Stimulated activated naive CD8-positive, alpha-beta T cell treated with anti-CD3 and anti-CD28 coated beads, Interleukin-15, Interleukin-2, amounts not matched to agents 100 U/mL and 50 U/mL, for 24 hours (primary cell): ENCODE measurements at regions not wholly inside any gene's neighbourhood (a gene's known extent, or its start where the extent isn't known, plus 50 kb on each side); places are given as distances from the start of the nearest gene placed in this dataset.
"Not testable (repeated sequence)": the region's sequence is repeated elsewhere in the genome, so short reads cannot be mapped to it uniquely, and the experiment has no call there.

ENCODE experiments used
- ATAC-seq: fragments of 150-1000 bp; cut with Tn5 transposase; one replicate; pipeline ENCODE4 v1.10.0; 2021
- DNase-seq: peaks from one replicate; pipeline ENCODE4 v3.0.0; 2021

DNA sequence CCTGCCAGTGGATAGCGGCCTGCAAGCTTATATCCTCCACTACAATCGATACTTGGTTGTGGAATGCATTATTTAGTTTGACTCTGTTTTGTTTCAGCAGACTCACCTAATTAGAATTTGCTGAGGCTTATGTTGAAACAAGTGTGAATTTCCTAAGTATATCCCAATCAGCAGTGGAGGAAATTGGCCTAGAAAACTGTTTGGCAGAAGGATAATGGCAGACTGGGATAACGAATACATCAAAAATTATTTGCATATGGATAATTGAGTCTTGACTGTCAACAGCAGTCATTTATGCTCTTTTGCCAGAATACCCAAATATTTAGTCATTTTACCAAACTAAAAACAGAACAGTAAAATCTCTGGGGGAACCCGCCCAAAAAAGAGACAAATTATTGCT, 261.0 kb downstream of the DOK5 start:
- no peak for DNase-seq

GRCh38 chr20:54733687-54734086, 258.3 kb downstream of the DOK5 start:
- DNase-seq: no peak
- no peak for ATAC-seq

More for the DNA sequence above, 261.0 kb downstream of the DOK5 start:
- ATAC-seq: no peak

DNA sequence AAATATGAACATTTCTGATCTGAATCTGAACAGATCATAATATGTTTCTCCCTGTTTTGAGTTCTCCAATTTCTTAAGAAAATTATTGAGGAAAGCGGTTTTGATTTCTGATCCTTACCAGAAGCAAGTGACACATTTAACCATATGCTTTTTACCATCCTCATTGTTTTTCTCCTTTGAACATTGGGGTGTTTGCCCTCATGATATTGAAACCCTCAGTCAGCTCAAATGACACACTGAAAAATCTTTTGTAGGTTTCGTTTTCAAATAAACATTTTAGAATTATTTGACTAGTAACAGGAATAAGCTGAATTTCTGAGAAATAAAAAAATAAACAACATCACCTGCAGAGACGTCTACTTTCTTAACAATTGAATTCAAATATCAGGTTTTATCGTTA, 252.1 kb downstream of the DOK5 start:
- no peak for ATAC-seq
- no peak for DNase-seq

DNA sequence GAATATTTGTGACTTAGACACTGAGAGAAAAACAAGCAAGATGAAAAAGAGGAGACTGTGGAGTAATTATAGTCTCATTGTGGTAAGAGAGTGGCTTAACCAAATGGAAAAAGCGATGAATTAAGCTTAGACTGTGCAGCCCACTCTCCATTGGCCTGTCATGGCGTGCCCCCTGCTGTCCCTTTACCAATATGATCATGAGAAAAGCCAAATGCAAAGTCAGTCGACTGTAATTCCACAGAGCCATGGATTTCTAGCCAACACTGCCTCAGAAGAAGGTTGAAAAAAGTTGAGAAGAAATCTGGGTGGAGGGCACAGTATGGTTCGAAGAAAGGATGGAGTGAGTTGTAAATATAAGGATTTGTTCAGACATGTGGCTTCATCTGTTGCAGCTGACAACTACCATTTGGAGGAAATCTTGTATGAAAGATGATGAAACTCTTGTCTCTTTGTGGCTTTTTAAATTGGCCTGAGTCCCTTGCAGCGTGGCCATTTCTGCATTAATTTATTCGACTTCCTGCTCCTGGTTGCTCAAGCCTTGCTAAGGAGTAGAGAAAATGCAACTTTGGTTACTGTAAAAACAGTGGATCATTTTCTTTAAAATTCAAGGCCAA, 251.4 kb downstream of the DOK5 start:
- ATAC-seq (no peak), DNase-seq (no peak)

DNA sequence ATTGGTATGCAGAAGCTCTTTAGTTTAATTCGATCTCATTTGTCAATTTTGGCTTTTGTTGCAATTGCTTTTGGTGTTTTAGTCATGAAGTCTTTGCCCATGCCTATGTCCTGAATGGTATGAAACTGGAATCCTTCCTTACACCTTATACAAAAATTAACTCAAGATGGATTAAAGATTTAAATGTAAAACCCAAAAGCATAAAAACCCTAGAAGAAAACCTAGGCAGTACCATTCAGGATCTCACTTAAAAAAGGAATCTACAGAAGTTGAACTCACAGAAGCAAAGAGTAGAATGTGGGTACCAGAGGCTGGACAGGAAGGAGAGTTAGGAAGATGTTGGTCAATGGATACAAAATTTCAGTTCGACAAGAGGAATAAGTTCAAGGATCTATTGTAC, 249.9 kb downstream of the DOK5 start:
- DNase-seq, ATAC-seq: not testable (repeated sequence)

- ATAC-seq (no peak), DNase-seq (no peak)
Observed at GRCh38 chr20:54723723-54724122, 248.3 kb downstream of the DOK5 start.

DNA sequence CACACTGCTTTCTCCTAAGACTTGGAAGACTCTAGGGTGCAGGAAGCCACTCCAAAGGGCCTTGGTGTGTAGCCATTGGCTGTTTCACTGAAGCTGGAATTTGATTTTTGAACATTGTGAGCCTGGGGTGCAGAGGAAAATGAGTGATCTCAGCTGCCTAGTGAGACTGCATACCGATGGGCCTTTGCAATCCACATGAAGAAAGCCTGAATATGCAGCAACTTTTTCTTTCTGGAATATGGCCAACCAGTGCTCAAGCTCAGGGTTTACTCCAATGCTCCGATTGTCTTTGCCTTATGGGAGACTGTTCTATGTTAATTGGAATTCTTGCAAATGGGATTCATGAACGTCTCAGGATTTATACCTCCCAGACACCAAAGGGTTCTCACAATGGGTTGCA, 242.6 kb downstream of the DOK5 start:
- ATAC-seq: no peak
- no peak for DNase-seq

DNA sequence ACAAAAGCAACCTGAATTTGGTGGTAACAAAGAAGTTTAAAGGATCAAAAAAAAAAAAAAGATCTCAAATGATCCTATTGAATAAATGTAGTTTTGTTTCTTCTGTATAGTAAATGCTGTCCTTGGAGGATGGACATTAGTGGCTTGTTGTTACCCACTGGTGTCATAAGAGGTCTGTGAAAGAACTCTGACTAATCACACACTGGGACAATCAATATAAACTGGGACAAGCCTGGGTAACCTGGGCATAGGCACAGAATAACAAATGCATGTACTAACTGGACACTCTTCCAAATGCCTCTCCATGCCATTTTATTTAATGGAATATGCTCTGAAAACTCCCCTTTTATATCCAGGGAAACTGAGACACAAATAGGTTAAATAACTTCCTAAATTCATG, 241.4 kb downstream of the DOK5 start:
- ATAC-seq: no peak
- no peak for DNase-seq

DNA sequence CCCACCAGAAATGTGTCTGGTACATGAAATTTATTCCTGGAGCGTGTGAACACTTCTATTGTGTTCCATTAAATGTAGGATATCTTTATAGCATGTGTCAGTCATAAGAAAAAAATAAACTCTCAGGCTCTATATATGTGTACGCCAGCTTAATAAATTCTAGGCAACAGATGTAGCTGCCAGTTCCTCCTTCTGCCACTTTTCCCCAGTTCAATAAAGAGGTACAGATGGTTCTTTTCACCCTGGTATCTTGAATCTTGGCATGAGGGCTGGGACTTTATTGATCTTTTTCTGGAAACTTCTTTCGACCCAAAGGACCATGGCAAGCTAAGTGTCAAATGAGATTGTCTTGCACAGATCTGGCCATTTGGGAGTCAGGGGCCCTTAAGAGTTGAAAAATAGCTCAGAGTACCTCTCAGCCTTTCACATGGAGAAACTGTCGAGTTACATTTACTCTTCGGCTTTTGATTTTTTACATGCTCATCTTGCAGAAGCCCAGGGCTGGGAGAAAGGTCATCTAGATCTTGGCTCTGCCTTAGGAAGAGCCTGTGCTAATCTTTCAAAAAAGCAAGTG, 240.9 kb downstream of the DOK5 start:
- no peak for ATAC-seq
- DNase-seq: no peak

DNA sequence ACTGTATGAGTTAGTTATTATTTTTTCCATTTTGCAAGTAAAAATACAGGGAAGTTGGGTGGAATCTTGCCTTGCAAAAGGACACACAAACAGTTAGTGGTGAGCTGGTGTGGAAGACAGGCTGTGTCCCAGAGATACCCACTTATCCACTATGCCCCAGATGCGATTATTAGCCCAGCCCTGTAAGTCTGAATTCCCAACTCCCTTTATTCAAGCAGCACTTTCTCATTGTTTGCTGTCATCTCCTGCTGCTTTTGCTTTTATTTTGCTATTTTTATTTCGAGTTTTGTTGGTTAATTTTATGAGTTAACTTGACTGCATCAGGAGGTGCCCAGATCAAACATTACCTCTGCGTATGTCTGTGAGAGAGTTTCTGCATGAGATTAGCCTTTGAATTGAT, 239.4 kb downstream of the DOK5 start:
- ATAC-seq (no peak), DNase-seq (no peak)

DNA sequence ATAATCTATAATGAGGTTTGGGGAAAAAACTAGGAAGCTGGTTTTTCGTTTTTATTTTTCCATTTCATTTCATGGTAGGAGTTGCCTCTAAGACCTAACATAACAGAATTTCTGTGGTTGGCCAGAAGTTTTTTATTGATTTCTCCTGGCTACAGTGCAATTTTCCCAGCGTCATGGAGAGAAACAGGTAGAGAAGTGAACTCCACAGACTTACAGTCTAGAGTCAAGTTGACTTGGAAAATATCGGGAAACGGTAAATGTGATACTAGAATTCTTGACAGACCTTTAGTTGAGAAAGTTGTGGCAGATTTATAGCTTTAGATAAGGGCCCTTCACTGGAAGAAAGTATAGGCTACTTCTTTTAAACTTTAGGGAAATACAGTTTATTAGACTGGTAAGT, 238.3 kb downstream of the DOK5 start:
- DNase-seq (no peak), ATAC-seq (no peak)

DNA sequence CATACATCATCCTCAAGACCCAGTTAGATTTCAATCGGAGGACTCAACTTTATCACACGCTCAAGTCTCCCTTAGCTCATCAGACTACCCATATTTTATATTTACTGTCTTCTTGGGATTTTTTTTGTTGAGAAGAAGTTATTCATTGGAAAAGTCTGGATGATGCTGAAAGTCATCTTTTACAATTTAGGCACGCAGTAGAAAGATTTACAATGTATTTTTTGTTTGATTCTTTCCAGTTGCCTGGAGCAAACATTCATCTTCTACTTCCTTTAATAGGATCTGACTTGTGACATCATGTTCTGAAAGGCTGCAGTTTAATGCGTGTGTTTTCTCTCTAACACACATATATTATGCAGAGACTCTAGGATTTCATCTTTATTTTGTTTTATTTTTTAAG, 235.7 kb downstream of the DOK5 start:
- ATAC-seq: no peak
- DNase-seq: no peak

- DNase-seq (no peak), ATAC-seq (no peak)
Observed at GRCh38 chr20:54710341-54710740, 234.9 kb downstream of the DOK5 start.

- ATAC-seq (no peak), DNase-seq (no peak)
Observed at GRCh38 chr20:54708229-54708628, 232.8 kb downstream of the DOK5 start.

GRCh38 chr20:54707801-54708200, 232.4 kb downstream of the DOK5 start:
- no peak for ATAC-seq
- DNase-seq: no peak

DNA sequence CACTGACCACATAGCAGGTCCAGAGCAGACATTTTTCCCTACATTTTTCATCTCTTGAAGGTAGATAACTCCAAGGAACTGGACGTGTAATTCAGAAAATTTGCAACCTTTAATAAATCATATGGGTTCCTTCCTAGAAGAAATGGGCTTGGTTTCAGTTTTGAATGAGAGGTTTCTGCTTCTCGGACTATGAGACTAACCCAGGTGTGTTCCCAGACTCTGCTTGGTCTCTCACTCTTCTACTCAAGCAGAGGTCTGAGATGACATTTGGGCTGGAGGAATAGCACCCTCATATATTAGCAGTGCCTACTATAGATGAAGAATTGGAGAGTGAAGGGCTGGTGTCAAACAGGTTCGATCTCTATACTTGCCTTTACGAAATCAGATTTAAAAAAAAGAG, 231.2 kb downstream of the DOK5 start:
- DNase-seq (no peak), ATAC-seq (no peak)

GRCh38 chr20:54704032-54704635, 228.7 kb downstream of the DOK5 start:
- ATAC-seq (no peak), DNase-seq (no peak)
